HG03558 (cell line): ENCODE measurements at regions not wholly inside any gene's neighbourhood (a gene's known extent, or its start where the extent isn't known, plus 50 kb on each side); places are given as distances from the start of the nearest gene placed in this dataset.

Experiments used
- ATAC-seq: cut with Tn5 transposase; IDR thresholded peaks from one replicate; pipeline ENCODE4 v1.9.1; 2021; ENCODE audit warnings: moderate number of reproducible peaks; ENCODE audit not compliant: unreplicated experiment; ENCODE audit errors: extremely low read depth

DNA sequence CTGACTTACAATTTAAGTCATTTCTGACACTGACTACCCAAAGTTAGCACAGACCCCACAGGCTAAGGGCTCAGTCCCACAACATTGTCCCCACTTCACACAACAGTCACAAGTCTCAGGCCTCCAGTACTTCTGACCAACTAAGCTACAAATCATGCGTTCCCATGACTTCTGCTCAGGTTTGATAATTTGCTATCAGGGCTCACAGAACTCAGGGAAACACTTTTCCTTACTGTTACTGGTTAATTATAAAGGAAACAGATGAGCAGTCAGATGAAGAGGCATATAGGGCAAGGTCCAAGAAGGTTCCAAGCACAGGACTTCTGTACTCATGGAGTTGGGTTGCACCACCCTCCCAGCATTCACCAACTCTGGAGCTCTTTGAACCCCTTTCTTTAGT is 151.2 kb upstream of the TNR start:
- no peak for ATAC-seq

DNA sequence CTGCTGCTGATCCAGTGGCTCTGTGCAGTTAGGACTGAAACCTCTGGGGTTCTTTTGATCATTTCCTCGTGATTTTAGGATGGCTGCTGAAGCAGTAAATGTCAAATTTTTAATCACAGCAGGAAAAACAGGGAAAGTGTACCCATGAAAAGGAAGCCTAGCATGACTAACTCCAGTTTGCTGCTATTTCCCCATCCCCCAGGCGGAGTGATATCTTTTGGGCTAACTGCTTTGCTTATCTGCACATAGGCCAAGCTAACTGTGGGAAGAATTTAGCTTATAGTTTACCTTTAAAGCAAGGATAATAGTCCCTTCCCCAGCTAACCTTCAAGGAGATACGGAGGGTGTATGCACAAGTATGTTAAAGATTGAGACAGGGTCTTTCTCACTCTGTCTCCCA is 149.8 kb upstream of the TNR start:
- ATAC-seq = no peak

DNA sequence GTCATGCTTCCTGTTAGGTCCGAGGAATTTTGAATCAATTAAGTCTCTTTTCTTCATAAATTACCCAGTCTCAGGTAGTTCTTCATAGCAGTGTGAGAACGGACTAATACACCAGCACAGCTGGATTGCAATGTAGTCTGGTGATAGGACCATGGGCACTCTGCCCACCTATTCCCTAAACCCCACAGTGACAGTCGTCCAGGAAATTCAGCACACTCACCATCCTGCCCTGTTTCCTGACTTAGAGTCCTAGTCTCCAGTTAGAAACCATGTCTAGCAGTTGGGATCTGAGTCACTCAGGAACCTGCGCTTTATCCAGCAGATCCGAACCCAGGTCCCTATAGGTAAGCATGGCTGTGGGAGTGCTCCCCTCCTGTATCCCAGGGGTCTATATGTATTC is 149.3 kb upstream of the TNR start:
- ATAC-seq = no peak

DNA sequence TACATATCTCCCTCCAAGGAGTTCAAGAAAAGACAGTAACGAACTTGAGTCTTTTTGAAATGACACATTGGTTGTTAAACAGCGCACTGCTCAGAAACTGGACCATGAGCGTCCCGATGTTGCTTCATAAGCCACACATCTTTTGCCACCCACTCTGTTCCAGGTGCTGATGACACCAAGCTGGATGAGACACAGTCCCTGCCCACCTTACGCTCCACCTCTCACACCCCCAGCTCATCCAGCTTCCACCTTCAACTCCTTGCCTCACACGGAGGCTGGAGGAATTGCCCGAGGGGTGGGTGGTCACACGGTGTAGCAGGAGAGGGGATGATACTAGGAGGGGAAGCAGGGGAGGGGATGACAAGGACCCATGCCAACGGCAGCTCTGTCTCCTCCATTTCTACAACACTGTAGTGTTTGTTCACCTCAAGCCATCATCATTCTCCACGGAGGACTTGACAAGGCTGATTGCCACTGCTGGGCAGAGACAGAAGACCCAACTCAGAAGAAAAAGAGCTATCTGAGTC is 148.5 kb upstream of the TNR start:
- no peak for ATAC-seq

DNA sequence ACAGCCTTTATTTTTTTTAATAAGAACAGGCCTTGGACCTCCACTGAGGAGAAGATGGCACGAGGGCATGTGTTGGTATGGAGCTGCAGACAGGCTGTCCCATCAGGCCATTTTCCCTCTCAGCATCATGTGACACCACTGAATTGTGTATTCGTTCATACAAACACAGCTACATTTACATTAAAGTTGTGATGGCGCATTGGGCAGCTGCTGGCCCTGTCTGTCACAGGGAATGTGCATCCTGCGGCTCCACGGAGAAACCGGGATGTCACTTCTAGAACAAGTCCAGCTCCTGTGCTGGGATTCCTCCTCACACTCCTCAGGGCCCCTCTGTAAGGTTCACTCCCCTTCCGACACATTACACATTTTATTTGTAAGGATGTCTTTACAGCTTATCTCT is 147.6 kb upstream of the TNR start:
- no peak for ATAC-seq

DNA sequence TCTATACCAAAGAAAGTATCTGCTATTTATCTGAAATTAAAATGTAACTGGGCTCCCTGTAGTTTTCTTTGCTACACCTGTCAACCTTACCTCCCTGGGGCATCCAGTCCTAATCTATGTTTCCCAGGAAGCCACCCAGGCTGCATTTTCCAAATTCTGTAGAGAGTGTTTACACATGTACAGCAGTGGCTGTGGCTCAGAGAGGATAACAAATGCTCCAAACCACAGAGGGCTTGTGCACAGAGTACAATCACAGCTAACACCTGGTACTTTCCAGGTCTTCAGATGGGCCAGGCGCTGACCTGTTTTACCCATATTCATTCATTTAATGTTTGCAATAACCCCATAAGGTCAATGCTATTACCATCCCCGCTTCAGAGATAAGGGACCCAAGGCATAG is 146.5 kb upstream of the TNR start:
- ATAC-seq = no peak

DNA sequence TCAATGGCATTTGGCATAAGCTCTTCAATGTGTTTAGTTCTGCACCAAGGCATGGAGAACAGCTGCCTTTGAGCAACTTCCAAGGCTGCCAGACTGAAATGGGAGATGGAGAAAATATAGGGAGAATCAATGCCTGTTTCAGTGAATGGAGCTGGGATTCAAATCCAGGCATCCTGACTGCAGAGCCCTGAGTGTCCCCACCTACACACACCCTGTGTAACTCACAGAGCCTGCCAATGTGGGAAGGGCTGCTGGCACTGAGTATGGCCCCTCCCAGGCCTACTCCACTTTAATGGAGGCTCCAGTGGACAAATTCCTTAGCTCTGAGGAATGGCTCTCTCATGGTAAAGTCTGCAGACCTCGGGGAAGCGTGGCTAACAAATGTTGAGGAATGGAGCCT is 145.6 kb upstream of the TNR start:
- no peak for ATAC-seq

DNA sequence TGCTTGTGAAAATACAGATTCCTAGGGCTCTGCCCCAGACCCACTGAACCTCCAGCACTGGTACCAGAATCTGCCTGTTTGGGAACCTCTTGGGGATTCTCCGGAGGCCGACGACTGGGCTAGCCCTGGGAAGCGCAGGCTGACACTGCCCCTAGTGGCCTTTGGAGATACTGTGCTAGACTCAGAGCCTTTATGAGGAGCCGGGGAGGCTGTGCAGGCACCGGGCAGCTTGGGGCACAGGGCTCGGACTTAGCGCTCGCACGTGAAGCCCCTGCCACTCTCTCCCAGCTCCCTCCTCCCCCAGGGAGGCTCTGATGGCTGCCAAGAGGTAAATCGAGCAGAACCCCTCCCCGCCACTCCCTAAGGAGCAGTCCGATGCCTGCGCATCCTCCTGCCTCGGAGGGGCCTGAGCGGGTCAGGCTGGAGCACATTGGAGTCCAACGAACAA is 144.6 kb upstream of the TNR start:
- ATAC-seq = no peak

DNA sequence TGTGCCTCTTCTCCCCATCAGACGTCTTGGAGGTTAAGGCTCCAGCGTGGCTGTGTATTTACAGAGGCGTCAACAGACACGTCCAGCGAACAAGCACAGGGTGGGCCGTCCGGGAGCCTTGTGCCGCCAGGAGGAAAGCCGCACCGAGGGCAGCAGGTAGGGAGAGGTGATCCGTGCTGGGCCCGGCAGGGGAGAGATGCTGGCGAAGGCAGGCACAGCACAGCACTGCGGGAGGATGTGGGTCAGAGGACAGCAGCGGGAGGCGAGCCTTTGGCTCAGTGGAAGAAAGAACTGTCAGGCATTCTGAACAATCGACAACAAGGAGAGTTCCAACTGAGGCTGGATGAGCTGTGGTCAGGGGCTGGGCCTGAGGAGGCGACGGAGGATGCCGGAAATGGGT is 144.1 kb upstream of the TNR start:
- no peak for ATAC-seq

DNA sequence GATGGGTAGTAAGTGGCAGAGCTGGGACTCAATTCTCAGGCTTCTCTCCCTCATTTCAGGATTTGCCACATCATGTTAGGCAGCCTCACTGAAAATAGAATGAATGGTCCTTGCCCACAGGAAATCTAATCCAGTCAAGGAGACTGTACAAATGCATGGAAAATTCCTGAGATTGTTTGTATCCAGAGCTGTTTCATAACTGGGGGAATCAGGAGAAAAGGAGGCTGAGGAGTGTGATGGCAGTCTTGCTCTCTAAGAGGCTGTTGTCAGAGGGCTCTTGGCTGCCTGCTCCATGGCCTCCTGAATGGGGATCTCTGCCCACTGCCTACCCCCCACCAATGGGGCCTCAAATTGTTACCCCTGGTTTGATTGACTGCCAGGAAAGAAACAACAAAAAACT is 141.9 kb upstream of the TNR start:
- ATAC-seq = no peak

DNA sequence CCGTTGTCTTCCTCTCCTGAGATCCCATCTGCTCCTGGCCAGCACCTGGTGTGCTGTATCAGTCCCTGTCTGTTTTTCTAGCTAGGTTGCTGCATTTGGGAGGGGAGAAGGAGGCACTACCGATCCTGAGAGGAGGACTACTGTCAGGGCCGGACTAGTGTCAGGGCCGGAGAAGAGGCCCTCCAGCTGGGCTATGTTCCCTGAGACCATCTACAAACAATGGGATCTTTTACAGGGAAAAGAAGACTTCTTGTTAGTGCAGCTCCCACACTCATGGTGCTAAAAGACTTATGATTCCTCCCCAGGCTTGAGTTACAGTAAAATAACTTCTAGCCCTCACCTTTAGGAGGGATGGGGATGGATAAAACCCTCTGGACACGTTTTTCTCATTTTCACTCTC is 141.0 kb upstream of the TNR start:
- ATAC-seq = no peak

DNA sequence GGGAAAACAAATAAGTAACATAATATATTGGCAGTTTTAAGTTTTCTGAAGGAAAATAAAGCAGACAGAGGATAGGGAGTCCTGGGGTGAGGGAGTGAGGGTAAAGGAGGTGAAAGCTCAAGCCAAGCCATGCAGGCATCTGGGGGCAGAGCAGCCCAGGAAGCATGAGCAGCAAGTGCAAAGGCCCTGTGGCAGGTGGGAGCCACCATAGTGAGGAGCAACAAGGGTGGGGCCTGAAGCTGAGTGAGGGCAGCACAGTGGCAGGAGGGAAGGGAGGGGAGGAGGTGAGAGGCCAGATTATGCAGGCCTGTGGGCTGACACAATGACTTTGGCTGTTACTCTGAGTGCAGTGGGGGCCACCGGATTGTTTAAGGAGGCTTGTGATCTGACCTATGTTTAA is 138.8 kb upstream of the TNR start:
- no peak for ATAC-seq

DNA sequence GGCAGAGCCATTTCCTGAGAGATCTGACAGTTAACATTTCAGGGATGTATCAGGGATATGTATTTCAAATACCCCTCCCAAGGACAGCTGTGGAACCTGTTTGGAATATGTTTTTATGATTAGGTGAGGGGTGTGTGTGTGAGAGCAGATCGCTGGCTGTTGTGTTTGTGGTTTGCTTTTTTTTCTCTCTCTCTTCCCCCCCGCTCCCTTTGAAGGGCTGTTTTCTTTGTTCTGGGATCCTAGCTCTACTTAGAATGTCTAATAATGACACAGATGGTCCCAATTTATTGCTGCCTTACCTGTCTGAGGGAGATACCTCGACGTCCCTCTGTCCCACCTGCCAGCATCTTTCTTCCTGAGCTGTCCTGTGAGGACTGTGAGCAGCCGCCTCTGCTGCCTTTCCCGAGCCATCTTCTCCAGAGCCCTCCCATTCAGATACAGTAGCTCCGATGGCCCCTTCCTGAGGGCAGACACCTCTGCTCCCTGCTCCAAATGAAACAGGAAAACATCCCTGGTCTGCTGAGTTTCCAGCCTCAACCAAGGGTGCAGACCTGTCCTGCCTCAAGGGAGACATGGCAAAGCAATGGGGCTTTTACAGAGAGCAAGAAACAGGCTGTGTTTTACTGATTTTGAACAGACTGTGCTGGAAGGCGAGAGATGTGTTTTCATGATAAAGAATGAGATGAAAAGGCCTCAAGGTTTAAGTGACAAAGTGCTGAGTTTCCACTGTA is 138.0 kb upstream of the TNR start:
- no peak for ATAC-seq

DNA sequence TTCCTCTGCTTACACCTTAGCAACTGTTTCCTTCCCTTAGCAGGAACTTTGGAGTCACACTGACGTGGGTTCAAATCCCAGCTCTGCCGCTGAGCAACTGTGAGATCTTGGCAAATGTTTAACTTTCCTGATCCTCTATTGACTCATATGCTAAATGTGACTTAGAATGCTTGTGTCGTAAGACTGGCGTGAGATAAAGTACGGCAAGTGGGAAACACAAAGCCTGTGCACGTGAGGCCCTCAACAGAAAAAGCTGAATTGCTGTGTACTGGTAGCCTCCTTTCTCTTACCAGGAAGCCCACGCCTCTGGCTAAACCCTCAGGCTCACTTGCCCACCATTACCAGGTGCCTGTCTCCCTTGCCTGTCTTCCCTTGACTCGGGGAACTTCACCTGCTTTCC is 135.4 kb upstream of the TNR start:
- ATAC-seq = no peak

DNA sequence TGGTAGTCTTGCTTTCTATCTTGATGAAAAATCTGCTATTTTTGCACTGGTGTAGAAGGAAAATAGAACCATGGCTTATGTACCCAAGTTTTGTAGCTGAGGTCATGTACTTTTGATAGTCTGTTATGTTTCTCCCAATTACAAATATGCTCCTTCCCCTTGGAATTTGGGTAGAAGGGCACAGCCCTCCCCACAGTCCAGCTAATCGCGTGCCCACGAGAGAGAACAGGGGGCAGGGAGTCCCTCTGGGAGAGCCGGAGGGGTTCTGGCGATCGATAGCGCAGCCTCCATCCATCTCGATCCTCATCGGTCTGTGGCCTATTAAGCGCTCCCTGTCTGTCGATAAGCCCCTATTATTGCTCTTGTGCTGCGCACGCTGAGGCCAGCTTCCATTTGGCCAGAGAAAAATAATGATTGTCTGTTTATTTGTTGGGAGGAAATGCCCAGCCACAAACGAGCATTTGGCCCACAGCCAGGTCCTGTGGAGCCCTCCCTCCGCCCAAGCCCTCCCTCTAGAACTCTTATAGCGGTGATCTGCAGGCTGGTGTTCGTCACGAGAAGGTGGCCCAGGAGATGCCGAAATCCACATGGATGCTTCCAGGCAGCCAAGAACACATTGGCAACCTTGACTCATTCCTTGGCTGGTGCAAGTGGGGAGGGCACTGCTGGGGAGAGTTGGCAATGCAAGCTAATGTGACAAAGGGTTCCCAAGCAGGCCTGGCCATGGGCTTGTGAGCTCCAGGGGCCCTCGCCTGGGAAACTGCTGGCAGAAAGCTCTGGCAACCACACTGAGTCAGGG is 134.7 kb upstream of the TNR start:
- ATAC-seq = no peak

DNA sequence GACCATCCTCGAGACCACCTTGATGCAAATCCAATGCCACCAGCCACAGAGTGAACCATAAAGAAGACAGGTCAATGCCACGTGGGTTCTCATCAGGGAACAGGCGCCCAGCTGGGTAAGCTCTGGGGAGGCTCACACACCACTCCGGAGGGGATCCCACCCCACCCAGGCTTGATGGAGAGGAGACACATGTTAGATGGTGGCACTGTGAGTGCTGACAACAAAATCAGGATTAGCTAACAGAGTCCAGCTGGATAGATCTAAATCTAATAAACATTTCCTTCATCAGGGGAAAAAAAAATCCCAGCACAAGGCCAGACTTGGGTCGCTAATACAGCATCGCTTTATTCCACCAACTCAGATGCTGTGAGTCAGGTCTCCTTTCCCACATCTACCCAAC is 132.2 kb upstream of the TNR start:
- no peak for ATAC-seq

DNA sequence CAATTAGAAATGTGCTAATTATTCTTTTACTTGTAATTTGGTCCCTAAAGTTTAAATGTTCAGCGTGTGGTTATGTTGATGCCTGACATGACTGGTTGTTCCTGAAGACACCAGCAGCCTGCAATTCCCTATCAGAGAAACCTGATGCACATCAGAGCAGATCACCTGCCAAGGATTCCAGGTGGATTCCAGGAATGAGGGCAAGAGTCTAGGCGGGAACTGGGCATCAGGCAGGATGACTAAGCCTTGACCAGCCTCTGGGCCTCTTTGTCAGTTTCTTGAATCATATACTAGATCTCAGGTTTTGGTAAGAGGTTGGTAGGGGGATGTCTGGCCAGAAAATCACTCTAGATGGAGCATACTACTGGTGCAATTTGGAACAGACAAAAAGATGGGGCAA is 130.7 kb upstream of the TNR start:
- ATAC-seq = no peak

DNA sequence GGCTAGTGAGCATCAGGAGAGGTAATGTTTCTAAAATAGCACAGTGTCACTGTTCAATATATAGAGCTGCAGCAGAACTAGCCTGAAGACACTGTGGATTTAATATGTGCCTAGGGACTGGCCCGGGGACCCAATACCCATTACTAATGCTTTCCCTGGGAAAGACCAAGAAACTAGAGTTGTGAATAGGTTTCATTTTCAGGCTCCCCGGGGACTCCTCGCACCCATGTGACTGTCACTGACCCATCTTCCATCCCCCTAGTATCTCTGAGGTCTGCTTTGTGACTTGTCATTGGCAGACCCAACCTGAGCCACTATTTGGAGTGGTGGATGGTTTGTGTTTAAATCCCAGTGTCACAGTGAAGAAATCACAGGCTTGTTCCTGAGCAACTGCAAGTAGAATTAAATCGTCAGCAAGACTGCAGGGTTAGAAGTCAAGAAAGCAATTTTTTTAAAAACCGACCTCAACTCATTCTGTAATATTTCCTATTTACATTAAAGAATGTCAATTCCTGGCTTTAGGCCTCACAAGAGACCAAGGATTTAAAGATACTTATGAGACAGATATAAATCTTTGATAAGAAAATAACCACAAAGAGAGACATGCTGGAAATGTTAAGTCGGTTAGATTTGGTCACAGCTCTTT is 130.0 kb upstream of the TNR start:
- peak; percentile 63 for ATAC-seq

DNA sequence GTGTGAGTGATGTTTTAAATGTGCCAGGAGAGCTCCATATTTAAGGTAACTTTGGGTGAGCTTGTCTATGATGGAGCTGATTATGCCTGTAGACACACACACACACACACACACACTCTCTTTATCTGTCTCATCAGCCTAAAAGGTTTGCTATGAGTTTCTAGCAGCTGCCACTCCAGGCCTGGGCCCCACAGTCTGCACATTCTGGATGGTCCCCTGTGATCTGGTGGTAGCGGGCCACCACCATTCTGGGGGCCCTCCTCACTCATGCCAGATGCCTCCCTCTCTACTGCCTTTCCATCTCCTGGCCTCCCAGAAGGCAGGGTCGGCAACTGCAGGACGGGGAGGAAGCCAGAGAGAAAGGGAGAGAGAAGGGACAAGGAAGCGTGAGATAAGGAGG is 129.2 kb upstream of the TNR start:
- ATAC-seq = no peak

DNA sequence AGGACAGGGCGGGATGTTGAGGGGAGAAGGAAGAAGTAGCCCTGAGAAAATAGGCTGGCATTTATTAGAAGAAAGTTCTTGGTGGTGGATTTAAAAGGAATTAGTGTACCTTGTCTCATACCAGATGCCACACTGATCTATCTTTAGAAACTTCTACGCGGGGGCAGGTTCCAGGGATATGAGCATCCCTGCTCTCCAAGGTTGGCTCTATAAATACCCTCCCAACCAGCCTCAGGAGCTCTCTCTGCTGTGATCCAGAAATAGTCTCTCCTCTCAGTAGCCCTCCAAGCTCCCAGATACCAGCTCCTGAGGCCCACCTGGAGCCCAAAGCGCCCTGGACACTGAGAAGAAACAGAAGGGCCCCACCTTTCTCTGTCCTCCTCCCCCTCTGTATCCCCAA is 128.3 kb upstream of the TNR start:
- no peak for ATAC-seq

DNA sequence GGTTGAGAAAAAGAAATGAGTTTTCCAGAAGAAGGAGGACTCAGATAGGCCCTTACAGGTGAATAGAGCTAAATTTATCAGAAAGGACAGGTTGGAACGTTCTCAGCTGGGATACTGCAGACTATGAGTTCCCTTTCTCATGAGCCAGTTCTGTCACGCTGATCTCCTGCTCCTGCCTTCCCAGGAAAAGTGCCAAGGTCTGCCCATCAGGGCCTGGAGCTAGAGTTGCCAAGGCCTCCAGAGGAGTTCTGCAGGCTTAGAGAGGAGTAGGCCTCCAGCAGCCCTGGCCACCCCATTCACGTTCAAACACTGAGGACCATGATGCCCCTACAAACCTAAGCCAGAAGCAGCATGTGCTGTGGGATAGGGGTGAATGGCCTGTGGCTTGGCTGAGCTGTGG is 126.8 kb upstream of the TNR start:
- no peak for ATAC-seq
